ENCODE measurements at regions not wholly inside any gene's neighbourhood (a gene's known extent, or its start where the extent isn't known, plus 50 kb on each side); places are given as distances from the start of the nearest gene placed in this dataset.

GRCh38 chrX:22922961-22923360 is 76.8 kb upstream of the DDX53 start:
- TF ChIP-seq POLR2AphosphoS5 (IDR thresholded peaks at IDR 0.05; ENCODE audit: low read depth, low read length) (no peak), TAF1 (IDR thresholded peaks at IDR 0.05; ENCODE audit: low read depth, low read length) (no peak), POLR2A (IDR thresholded peaks at IDR 0.05; ENCODE audit: low read depth, low read length) (no peak), POU2F2 (IDR thresholded peaks at IDR 0.05; ENCODE audit: low read depth, low read length) (no peak), SPI1 (IDR thresholded peaks at IDR 0.05; ENCODE audit: low read depth, low read length) (no peak), PAX5 (IDR thresholded peaks at IDR 0.05; ENCODE audit: insufficient read depth, low read length, severe bottlenecking) (no peak)

Data from GM12891 (cell line).